Glomerular visceral epithelial cell (primary cell): ENCODE measurements at regions not wholly inside any gene's neighbourhood (a gene's known extent, or its start where the extent isn't known, plus 50 kb on each side); places are given as distances from the start of the nearest gene placed in this dataset.

Experiments
- DNase-seq: peaks from one replicate; pipeline ENCODE4 v3.0.0-alpha.2; 2016; ENCODE audit errors: extremely low spot score

GRCh38 chr15:46312133-46312740 lies 677.4 kb downstream of the SQOR start:
- DNase-seq, result peak; percentile 48

- DNase-seq, result no peak
These were observed 680.6 kb downstream of the SQOR start for GRCh38 chr15:46315434-46315833.

GRCh38 chr15:46316024-46316423 lies 681.2 kb downstream of the SQOR start:
- DNase-seq, result no peak

GRCh38 chr15:46317029-46317428 lies 682.2 kb downstream of the SQOR start:
- DNase-seq, result no peak

- no peak for DNase-seq
These were observed 687.9 kb downstream of the SQOR start for GRCh38 chr15:46322753-46323152.

GRCh38 chr15:46326173-46326572 lies 691.3 kb downstream of the SQOR start:
- DNase-seq, result no peak

GRCh38 chr15:46328821-46329220 lies 694.0 kb downstream of the SQOR start:
- DNase-seq, result no peak

- no peak for DNase-seq
These were observed 695.0 kb downstream of the SQOR start for GRCh38 chr15:46329876-46330275.

GRCh38 chr15:46331546-46331945 lies 696.7 kb downstream of the SQOR start:
- DNase-seq, result no peak

- DNase-seq, result no peak
These were observed 708.5 kb downstream of the SQOR start for GRCh38 chr15:46343196-46343935.

GRCh38 chr15:46344115-46344724 lies 709.4 kb downstream of the SQOR start:
- DNase-seq, result peak; percentile 42

- DNase-seq, result no peak
These were observed 710.1 kb downstream of the SQOR start for GRCh38 chr15:46344915-46345314.

- DNase-seq, result no peak
These were observed 719.6 kb downstream of the SQOR start for GRCh38 chr15:46354443-46354842.

GRCh38 chr15:46365572-46365971 lies 730.7 kb downstream of the SQOR start:
- no peak for DNase-seq

GRCh38 chr15:46366360-46367007 lies 731.7 kb downstream of the SQOR start:
- DNase-seq, result no peak

GRCh38 chr15:46383978-46384377 lies 749.1 kb downstream of the SQOR start:
- DNase-seq, result no peak

GRCh38 chr15:46386356-46386755 lies 751.5 kb downstream of the SQOR start:
- DNase-seq, result no peak

- no peak for DNase-seq
These were observed 754.9 kb downstream of the SQOR start for GRCh38 chr15:46389739-46390138.

GRCh38 chr15:46394463-46394862 lies 759.6 kb downstream of the SQOR start:
- no peak for DNase-seq

GRCh38 chr15:46408312-46408711 lies 773.5 kb downstream of the SQOR start:
- DNase-seq, result no peak

- no peak for DNase-seq
These were observed 775.0 kb downstream of the SQOR start for GRCh38 chr15:46409841-46410301.

- DNase-seq, result no peak
These were observed 775.9 kb downstream of the SQOR start for GRCh38 chr15:46410705-46411104.

- DNase-seq, result no peak
These were observed 777.1 kb downstream of the SQOR start for GRCh38 chr15:46411900-46412299.
